Tibial nerve (tissue), 4 donors: ENCODE measurements at regions not wholly inside any gene's neighbourhood (a gene's known extent, or its start where the extent isn't known, plus 50 kb on each side); places are given as distances from the start of the nearest gene placed in this dataset.
"Not testable (repeated sequence)": the region's sequence is repeated elsewhere in the genome, so short reads cannot be mapped to it uniquely, and the experiment has no call there.

ENCODE experiments used
- DNase-seq, 2 donors: peaks; one replicate each; pipeline ENCODE4 v3.0.0-alpha.2; 2019; ENCODE audit warnings: low spot score in 2 of 2
- H3K27ac ChIP-seq, 4 donors: fragments of 200-600 bp; sonication (generic) in 3 of 4; one replicate each; pipeline ENCODE4 v1.5.1; 2017 to 2019; ENCODE audit warnings: mild to moderate bottlenecking in 1 of 4
- H3K27me3 ChIP-seq, 2 donors: fragments of 200-600 bp; sonication (generic) in 1 of 2; one replicate each; pipeline versions ENCODE4 v1.5.1 to v1.6.0; 2017 to 2019
- H3K36me3 ChIP-seq, 3 donors: fragments of 200-600 bp; sonication (generic); one replicate each; pipeline ENCODE4 v1.5.1; 2018 to 2019
- H3K4me1 ChIP-seq, 4 donors: fragments of 200-600 bp; sonication (generic) in 3 of 4; one replicate each; pipeline ENCODE4 v1.5.1; 2017 to 2019
- H3K4me3 ChIP-seq, 4 donors: fragments of 200-600 bp; sonication (generic) in 3 of 4; one replicate each; pipeline ENCODE4 v1.5.1; 2017 to 2019; ENCODE audit warnings: mild to moderate bottlenecking in 1 of 4, moderate library complexity in 1 of 4
- H3K9me3 ChIP-seq, 4 donors: fragments of 200-600 bp; sonication (generic) in 3 of 4; one replicate each; pipeline ENCODE4 v1.5.1; 2017 to 2019
- EP300 ChIP-seq, 2 donors: sonication (generic); formaldehyde crosslinking; IDR thresholded peaks; one replicate each; pipeline ENCODE4 v1.6.1; 2017; ENCODE audit warnings: antibody characterized with exemption in 2 of 2, mild to moderate bottlenecking in 1 of 2
- POLR2A ChIP-seq, 2 donors: fragments of 450-650 bp; IDR thresholded peaks; one replicate each; pipeline ENCODE4 v1.6.1; 2017; ENCODE audit warnings: antibody characterized with exemption in 2 of 2, mild to moderate bottlenecking in 2 of 2, moderate library complexity in 2 of 2
- WGBS, 2 donors: methylation state at CpG; one replicate each; pipeline ENCODE4 v1.1.5; 2018; 5-methylcytosine and 5-hydroxymethylcytosine counted together
- TF ChIP-seq, protein P1 (sequence below), 5 experiments: fragments of 200-600 bp in 3 of 5; fragments of 450-650 bp in 2 of 5; sonication (generic) in 3 of 5; IDR thresholded peaks; one replicate each; pipeline ENCODE4 v1.5.1; 2016 to 2019; ENCODE audit warnings: antibody characterized with exemption in 5 of 5, mild to moderate bottlenecking in 3 of 5, moderate library complexity in 2 of 5

DNA sequence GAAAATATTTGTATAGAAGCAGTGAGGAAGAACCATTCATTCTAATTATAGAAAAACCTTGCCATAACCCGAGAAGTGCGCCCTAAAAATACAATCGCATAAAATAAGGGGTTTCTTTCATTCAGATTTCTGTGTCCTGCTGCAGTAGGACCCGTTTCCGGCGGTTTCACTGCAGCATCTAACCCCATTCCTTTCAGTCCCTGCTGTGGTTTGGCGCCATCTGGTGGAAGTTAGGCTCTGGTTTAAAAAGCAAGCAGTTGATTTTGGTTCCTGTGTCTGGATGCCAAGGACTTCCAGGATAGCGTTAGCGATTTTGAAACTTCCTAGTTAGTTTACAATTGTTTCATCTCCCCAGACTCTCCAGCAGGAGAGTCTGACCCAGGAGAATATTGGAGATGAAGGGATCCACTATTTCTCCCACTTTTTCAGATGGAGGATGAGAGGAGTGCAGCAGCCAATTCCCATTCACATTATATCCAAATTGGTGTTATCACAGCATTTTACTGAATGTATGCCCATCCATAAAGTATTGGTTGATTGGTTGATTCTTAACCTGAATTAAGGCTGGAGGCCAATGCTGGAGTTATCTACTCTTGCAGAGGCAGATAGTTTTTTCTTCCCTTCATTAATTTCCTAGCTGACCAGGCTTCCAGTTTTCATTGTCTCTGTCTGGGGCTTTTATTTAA lies 128.8 kb upstream of the CACNA2D1 start:
- TF ChIP-seq, protein P1, sequence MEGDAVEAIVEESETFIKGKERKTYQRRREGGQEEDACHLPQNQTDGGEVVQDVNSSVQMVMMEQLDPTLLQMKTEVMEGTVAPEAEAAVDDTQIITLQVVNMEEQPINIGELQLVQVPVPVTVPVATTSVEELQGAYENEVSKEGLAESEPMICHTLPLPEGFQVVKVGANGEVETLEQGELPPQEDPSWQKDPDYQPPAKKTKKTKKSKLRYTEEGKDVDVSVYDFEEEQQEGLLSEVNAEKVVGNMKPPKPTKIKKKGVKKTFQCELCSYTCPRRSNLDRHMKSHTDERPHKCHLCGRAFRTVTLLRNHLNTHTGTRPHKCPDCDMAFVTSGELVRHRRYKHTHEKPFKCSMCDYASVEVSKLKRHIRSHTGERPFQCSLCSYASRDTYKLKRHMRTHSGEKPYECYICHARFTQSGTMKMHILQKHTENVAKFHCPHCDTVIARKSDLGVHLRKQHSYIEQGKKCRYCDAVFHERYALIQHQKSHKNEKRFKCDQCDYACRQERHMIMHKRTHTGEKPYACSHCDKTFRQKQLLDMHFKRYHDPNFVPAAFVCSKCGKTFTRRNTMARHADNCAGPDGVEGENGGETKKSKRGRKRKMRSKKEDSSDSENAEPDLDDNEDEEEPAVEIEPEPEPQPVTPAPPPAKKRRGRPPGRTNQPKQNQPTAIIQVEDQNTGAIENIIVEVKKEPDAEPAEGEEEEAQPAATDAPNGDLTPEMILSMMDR (IDR thresholded peaks at IDR 0.05) = peak; percentile 75 to 83 (median 80)
- TF ChIP-seq EP300 (IDR thresholded peaks at IDR 0.05) (peak in 1 of 2 donors; percentile 8), POLR2A (IDR thresholded peaks at IDR 0.05) (no peak)
- Histone ChIP-seq H3K4me1 (peaks cover 0 to 15% (median 0%) of the 10 kb centered on the region in 4 donors), H3K36me3 (no peaks in the 10 kb centered on the region), H3K27ac (no peak overlapping the region), H3K9me3 (no peaks in the 10 kb centered on the region), H3K27me3 (no peaks in the 10 kb centered on the region), H3K4me3 (no peak overlapping the region)
- peak; percentile 81 to 97 for DNase-seq
- WGBS, 2 donors = 1 to 2% methylated on average over 9 of the region's 9 CpGs

DNA sequence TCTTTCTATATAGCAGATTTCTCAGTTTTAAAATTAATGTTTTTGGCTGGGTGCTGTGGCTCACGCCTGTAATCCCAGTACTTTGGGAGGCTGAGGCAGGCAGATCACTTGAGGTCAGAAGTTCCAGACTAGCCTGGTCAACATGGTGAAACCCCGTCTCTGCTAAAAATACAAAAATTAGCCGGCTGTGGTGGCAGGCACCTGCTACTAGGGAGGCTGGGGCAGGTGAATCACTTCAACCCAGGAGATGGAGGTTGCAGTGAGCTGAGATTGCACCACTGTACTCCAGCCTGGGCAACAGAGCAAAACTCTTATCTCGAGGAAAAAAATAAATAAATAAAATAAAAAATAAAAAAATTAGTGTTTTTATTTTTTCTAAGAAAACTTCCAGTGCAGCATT lies 127.5 kb upstream of the CACNA2D1 start:
- WGBS, 2 donors = 87 to 90% methylated on average over 4 of the region's 4 CpGs
- not testable (repeated sequence) for H3K27ac ChIP-seq, H3K36me3 ChIP-seq

DNA sequence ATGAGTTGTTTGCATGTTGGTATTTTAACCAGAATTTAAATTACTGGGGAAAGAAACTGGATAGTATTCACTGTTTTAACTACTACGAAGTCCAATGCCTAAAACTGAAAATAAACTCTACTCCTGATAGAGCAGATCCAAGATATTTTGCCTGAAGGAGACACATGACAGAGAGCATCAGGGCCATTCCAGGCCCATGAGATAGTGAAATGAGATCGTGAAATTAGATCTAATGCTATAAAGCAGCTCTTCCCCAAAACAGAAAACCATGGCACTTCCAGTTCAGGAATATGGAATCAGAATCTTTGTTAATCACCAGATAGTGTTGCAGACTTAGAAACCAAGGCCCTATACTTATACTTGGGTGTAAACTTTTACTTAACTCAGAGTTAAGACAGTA lies 124.3 kb upstream of the CACNA2D1 start:
- DNase-seq = no peak
- H3K27ac ChIP-seq = no peak overlapping the region
- no peaks in the 10 kb centered on the region for H3K9me3 ChIP-seq
- no peak overlapping the region for H3K4me3 ChIP-seq
- H3K27me3 ChIP-seq = no peaks in the 10 kb centered on the region
- H3K36me3 ChIP-seq = no peaks in the 10 kb centered on the region
- WGBS, 2 donors = 75 to 79% methylated on average over 2 of the region's 2 CpGs
- peaks cover 0 to 19% (median 0%) of the 10 kb centered on the region in 4 donors for H3K4me1 ChIP-seq
- no peak for TF ChIP-seq EP300 (IDR thresholded peaks at IDR 0.05)
- TF ChIP-seq POLR2A (IDR thresholded peaks at IDR 0.05) = no peak
- TF ChIP-seq, protein P1 (IDR thresholded peaks at IDR 0.05) = no peak

More for the DNA sequence above, 127.5 kb upstream of the CACNA2D1 start:
- DNase-seq, H3K4me3 ChIP-seq, H3K27me3 ChIP-seq, H3K9me3 ChIP-seq: not testable (repeated sequence)
- peaks cover 0 to 19% (median 0%) of the 10 kb centered on the region in 4 donors for H3K4me1 ChIP-seq

DNA sequence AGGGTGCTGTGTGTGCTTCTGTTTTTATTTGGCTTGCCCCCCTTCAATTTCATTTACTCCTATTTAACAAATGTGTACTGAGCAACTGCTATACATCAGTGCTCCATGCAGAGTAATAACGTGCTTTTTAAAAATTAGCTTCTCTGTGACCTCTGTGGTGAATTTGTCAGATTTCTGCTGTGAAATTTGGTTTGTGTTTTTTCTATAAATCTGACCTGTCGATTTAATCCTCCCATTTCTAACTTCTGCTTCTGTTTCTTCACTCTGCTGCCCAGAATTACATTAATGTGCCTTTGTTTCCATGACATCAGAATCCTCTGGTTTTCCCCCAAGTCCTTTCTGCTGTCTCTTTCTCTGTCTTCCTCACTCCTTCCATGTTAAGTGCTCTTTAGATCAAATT lies 123.8 kb upstream of the CACNA2D1 start:
- no peak for DNase-seq
- WGBS, 2 donors = 38 to 43% methylated on average over 2 of the region's 2 CpGs

DNA sequence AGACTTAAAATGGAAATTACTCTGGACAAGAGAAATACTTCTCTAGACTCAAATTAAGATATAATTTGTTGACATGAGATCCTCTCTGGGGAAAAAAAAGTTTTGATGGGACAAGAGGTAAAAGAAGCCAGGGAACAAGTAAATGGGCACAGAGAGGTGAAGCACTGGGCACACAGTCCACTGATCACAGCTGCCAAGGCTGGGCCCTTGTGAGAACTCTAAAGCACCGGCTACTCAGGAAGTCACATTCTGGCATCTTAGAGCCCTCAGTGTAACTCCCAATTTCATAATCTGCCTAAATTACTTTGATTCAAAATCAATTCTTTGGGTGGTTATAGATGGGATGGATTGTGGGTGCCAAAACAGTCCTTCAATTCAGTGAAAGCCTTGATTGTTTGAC lies 123.2 kb upstream of the CACNA2D1 start:
- Histone ChIP-seq H3K27me3 (no peaks in the 10 kb centered on the region), H3K9me3 (no peaks in the 10 kb centered on the region), H3K4me3 (no peak overlapping the region), H3K36me3 (no peaks in the 10 kb centered on the region), H3K27ac (no peak overlapping the region), H3K4me1 (peaks cover 0 to 10% (median 0%) of the 10 kb centered on the region in 4 donors)
- DNase-seq = no peak
- 15 to 19% methylated on average over 1 of the region's 1 CpG for WGBS, 2 donors
- TF ChIP-seq POLR2A (IDR thresholded peaks at IDR 0.05) = no peak
- TF ChIP-seq, protein P1 (IDR thresholded peaks at IDR 0.05) = no peak
- no peak for TF ChIP-seq EP300 (IDR thresholded peaks at IDR 0.05)

More for the DNA sequence above, 123.8 kb upstream of the CACNA2D1 start:
- peaks cover 0 to 15% (median 0%) of the 10 kb centered on the region in 4 donors for H3K4me1 ChIP-seq
- TF ChIP-seq POLR2A (IDR thresholded peaks at IDR 0.05) = no peak
- no peak for TF ChIP-seq EP300 (IDR thresholded peaks at IDR 0.05)
- TF ChIP-seq, protein P1 (IDR thresholded peaks at IDR 0.05) = no peak
- no peak overlapping the region for H3K4me3 ChIP-seq
- H3K27me3 ChIP-seq = no peaks in the 10 kb centered on the region
- no peaks in the 10 kb centered on the region for H3K36me3 ChIP-seq
- no peak overlapping the region for H3K27ac ChIP-seq
- no peaks in the 10 kb centered on the region for H3K9me3 ChIP-seq
